AML-193 (cell line): ENCODE measurements at regions not wholly inside any gene's neighbourhood (a gene's known extent, or its start where the extent isn't known, plus 50 kb on each side); places are given as distances from the start of the nearest gene placed in this dataset.

Experiments
- DNase-seq, 2 experiments: peaks; one replicate each; lab custom pipeline; 2025; lab: John Stamatoyannopoulos, UW

DNA sequence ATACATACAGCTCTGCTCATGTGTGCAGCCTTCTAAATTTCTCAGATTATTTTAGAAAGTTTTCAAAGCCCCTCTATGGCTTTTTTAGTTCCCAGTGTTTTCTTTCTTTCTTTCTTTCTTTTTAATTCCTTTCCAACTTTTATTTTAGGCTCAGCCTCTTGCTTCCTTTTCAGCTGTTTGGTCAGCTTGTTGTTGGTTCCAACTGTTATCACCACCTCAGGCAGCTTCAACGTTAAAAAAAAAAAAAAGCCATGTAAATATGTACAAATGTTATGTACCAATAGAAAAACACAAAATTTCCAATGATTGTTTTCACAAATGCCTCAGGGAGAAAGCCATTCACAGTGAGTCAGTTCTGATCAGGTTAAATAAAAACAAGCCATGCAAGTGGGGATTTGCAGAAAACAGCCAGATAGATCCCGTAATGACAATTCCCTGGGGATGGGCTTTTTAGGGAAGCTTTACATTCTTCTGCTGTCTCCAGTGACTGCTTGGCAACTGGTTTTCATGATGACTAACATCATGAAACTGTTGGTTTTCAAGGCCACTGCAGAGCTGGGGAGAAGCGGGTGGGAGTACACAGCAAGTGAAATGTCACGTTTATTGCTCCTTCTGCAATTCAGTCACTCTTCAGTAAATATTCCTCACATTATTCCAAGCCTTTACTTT lies 908.4 kb downstream of the EPHA3 start:
- no peak for DNase-seq

DNA sequence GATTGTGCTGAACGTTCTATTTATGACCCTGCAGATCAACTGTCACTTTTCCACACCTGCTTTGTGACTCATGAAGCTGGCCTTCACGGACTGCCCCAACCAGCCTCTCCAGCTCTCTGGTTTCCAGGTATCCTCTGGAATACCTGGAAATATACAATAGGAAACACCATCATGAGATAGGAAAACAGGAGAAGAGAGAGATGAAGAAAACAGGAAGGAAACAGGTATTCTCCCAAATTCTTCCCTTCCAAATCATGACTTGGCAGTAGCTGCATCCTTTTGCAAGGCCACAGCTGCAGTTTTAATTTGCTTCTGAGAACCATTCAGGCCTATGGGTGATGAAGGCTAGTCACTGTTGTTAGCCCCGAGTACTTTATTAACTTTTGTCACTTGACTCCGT lies 909.1 kb downstream of the EPHA3 start:
- no peak for DNase-seq

DNA sequence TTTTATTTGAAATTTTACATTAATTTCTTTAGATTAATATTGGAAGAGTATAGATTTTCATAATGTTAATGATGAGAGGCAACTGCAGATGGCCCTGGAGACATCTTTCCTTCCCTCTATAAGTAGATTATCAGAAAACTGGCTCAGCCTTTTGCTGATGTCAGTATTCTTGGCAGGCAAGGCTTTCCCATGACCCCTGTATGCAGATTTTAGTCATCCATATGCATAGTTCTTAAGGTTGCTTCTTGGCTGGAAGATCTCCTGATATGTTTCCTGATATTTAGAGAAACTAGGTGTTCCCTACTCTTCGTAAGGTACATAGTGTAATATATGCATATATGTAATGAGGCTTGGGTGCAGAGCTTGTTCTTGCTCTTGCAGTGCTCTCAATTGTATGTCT lies 911.4 kb downstream of the EPHA3 start:
- DNase-seq = no peak

DNA sequence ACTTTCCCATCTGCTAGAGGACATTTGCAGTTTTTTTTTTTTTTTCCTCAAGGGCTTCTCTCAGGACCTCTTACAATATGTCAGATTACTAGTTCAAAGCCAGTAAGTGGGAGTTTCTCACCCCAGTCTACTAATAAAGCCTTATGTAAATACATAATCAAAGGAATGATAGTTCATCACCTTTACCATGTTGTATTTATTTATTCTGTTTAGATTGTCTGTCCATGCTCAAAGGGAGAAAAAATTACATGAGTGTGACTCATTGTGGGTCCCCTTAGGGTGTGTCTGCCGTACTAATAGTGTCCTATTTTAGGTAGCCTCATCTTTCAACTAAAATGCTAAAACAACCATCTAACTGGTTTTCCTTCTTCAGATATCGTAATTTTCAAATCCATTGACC lies 917.6 kb downstream of the EPHA3 start:
- DNase-seq = no peak

DNA sequence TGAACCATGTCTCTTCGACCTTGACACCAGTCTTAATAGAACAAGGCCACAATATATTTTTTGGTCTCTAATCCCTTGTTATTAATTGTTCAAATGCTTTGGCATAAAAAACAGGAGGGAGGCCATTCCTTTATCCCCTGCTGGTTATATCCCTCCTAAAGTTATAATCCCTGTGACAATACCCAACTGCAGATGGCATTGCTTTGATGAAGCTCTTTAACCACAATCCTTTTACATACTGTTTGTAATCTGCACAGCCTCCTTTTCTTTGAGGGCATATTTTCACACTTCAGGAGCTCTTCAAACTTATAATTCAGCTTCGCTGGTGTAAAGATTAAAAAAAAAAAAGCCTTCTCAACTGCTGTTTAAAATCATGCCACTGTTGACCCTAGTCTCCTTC lies 919.0 kb downstream of the EPHA3 start:
- DNase-seq = no peak

DNA sequence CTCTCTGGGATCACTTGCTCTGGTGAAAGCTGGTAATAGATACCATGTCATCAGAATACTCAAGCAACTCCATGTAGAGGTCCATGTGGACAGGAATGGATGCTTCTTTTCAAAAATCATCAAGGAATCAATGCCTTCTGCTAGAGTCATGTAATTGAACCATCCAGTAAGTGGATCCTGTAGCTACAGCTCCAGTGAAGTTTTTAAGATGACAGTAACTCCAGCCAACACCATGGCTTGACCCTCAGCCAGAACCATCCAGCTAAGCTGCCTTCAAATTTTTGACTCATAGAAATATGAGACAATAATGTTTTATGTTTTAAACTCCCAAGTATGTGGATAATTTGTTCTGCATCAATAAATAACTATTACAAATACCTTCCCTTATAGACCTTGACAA lies 923.7 kb downstream of the EPHA3 start:
- no peak for DNase-seq

DNA sequence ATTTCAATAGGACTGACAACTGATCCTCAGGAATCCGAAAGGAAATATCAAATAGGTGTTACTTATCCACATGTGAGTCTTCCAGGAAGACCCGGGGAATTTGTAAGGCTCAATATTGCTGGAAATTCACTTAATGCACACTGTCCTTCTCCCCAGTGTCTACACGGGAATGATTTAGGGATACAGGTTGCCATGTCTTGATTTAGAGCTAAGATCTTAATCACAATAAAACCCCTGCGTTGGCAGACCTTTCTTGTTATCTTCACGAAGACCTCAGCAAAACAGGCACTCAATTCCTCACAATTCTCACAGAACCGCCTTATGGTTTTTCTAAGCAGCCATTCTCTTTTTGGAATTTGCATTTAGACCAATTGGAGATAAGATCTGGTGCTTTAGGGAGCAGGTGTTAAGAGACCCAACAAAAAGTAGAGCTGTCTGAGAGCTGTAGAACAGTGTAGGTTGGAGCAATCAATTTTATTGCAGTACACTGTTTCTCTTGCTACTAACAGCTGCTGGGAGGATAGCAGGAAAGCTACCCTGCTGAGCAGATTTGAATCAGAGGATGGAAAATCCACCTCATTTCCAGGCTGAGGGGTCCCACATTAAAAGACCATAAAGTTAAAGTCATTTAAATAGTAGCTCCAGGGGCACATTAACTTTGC lies 925.7 kb downstream of the EPHA3 start:
- no peak for DNase-seq

DNA sequence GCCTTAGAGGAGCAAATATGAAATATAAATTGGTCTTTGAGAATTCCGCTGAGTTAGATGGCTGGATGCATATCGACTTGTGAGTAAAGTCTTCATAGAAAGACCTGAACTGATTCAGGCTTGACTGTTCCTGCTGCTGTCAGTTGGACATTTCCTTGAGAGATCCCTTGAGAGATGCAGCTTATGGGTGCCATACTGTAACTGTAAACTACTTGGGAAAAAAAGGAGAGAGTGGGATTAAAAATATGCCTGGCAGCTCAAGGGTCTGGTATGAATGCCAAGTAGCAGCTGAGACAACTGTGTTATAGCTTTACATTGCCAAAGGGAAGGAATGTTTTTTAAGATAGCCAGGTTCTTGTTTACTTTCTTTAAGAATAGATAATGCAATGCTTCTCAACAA lies 926.6 kb downstream of the EPHA3 start:
- no peak for DNase-seq

DNA sequence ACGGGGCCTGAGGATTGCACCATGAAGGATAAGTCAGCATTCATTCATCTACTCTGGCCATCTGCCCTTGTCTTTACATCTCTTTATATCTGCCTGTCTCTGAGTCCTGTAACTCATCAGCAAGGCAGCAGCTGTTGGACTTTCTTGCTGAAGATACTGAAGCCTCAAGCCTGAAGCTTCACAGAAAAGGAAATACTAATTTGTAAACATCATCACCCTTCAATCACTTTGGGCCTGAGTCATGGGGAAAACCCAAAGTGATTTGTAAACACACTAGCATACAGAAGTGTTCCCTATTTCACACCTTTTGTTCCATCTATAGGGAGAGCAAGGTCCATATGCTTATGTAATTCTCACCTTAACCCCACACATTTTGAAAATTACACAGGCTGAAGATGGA lies 928.2 kb downstream of the EPHA3 start:
- no peak for DNase-seq

DNA sequence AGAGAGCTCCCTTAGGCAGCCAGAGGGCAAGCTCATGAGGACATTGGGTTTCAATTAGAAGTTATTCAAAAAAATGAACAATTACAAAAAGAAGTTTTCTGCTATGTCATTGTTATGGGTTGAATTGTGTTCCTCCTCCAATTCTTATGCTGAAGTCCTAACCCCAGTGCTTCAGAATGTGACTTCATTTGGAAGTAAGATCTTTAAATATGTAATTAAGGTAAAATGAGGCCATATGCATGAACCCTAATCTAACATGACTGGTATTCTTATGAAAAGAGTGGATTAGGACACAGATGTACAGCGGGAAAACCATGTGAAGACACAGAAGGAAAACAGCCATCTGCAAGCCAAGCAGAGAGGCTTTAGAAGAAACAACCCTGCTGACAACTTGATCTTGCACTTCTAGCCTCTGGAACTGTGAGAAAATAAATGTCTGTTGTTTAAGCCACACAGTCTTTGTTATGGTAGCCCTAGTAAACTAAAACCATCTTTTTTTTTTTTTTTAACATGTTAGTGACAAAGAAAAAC lies 929.6 kb downstream of the EPHA3 start:
- DNase-seq = no peak

DNA sequence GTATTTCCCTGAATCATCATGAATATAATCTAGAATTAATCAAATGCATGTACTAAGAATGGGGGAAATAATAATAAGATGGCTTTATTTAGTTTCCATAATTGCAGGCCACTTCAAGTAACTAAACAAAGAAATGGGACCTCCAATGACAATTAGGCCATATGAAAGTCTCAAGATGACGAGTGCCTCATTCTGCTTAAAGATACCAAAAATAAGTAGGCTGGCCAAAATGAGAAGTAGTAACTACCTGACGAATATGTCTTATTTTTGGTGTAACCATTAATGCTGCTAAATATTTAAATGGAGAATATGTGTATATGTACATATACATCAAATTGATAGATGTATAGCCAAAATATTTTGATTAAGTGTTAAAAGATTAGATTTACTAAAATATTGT lies 932.6 kb downstream of the EPHA3 start:
- no peak for DNase-seq

DNA sequence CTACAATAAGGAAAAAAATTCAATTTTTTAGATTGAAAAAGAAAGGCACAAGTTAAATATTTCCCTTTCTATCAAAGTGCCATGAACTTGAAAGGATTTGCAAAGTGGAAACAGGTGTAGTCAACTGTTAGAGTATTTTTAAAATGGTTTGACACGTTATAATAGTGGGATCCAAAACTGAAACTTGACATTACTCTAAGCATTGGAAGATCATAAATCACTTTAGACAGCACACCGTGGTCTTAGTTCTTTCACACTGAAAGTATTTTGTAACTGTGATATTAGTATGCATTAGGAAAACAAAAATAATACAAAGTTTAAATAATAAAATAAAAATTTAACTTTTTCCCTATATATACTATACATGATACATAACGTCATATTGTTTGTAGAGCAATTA lies 933.1 kb downstream of the EPHA3 start:
- DNase-seq = no peak

DNA sequence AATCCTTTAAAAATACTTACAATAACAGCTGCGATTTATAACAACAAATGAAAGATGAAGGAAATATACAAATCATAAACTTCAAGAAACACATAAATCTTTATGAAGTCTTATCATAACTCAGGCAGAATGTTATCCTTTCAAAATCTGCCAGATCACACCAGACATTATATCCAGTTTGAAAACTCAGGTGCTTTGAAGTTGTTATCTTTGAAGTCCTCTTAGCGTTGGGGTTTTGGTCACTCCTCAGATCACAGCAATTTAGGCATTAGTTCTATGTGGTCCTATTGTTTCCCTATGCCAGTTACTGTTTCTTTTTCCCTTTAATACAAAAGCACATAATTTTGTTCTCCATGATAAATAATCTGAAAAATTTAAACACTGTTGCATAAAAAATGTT lies 934.6 kb downstream of the EPHA3 start:
- no peak for DNase-seq

DNA sequence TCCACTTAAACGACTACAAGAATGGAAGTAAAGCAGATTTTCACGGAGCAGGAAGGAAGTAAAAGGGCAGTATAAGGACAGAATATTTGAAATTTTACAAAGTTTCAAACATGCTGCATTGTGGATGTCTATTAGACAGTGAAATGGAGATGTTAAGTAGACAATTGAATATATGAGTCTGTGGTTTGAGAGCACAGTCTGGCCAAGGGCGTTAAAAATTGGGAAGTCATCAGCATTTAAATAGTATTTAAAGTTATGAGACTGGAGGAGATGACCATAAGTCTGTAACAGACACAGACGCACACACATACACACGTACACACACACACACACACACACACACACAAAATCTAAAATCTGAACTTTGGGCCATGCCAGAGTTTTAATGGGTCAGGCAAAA lies 935.9 kb downstream of the EPHA3 start:
- no peak for DNase-seq

DNA sequence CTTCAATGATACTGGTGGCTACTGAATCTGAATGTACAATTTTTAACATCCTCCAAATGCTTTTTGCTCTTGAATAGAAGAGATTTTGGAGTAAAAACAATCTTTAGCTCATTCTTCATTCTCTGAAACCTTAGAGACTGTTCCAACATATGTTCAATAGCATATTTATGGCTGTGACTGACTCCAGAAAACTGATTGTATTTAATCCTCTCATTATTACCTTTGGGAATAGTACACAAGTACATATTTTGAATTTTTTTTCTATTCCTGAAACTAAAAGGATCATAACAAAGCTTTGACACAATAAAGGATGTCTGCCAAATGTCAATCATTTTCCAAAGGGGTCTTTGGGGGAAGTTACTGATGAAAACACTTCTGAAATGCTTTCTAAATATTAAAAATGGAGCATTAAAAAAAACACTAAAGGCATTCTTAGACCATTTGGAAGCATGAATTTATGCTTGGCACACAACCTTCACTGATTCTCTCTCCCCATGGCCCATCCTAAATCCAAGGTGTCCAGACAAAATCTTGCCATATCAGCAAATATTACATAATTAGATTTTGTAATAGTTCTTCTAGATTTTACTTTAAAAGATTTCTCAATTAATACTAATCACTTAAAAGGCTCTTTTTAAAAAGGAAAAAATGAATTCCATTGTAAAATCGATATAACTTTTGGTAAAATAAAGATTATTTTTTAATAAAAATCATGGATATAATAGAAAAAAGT lies 936.8 kb downstream of the EPHA3 start:
- DNase-seq = no peak

DNA sequence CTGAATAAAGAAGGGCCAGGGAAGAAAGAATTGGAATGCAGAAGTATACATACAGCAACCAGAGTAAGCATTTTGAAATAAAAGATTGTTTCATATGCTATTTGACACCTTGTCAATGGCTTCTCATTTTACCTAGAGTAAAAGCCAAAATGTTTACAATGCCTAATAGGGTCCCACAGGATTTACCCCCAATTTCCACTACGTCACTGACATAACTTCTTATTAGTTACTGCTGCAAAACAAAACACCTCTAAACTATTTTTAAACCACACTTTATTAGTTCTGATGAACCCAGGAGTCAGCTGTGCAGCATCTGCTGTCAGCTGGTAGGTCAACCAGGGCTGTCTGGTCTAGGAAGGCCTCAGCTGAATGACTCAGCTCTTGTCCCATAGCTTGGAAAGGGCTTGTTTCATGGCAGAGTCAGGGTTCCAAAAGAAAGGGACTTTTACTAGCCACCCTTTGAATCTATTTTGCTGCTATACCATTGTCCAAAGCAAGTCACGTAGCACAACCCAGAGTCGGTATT lies 945.1 kb downstream of the EPHA3 start:
- DNase-seq = no peak

DNA sequence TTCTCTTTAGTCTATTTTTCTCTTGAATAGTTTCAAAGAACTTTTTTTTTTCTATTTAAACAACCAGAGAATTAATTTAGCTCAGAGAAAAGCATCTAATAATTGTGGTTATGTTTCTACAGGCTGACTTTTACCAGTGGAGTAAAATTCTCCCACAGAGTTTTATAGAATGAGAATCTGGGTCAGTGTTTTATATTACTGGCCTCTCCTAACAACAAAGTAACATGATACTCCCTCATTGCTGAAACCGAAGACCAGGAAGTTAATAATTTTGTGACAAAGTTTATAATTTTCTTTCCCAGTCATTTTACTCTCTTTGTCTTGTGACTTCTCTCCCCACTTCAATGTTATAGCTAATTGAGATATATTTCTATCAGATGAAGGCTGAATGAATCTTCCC lies 946.9 kb downstream of the EPHA3 start:
- no peak for DNase-seq

DNA sequence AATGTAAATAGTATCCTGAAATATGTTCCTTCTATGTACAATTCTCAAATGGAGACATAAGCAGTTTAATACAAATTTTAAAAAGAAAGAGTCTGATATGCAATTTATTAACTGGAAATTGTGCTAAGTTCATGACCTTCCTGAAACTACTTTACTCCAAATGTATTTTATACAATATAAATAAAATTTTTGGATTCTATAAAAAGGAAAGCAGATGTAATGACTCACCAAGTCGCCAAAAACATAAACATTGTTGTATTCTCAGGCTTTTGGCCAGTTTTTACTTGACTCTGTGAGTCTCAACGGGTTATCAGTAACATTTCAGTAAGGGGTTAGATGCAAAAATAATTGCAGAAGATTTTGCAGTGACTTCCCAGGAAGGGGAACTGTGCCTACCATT lies 948.2 kb downstream of the EPHA3 start:
- DNase-seq = no peak

DNA sequence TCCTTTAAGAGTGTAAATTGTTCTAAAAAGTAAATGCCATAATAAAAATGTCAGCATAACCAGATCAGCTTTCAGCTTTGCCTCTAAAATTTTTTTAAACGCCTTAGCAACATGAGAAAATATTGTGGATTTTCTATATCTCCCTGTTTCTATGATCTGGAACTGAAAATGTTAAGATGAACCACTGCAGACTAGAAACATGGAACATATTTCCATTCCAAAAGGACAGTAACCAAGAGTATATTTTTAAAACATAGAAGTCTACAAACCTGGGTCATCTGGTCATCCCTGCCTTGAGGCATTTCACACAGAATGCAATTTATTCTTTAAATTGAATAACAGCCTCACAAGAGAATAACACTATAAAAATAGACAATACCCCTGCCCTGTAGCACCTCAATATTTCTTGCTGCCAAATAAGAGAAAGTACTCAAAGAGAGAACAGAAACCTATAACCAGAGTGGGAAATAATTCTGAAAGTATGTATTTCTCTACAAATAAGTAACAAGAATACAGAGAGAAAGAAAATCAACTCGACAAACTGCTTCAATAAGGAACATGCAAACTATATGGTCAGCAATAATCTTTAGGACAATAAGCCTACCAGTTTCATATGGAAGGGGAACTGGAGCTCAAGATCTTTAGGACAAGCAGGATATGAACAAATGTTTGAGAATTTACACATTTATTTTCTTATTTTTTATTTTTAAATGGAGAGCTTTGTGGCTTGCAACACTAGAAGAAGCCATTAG lies 949.0 kb downstream of the EPHA3 start:
- no peak for DNase-seq

DNA sequence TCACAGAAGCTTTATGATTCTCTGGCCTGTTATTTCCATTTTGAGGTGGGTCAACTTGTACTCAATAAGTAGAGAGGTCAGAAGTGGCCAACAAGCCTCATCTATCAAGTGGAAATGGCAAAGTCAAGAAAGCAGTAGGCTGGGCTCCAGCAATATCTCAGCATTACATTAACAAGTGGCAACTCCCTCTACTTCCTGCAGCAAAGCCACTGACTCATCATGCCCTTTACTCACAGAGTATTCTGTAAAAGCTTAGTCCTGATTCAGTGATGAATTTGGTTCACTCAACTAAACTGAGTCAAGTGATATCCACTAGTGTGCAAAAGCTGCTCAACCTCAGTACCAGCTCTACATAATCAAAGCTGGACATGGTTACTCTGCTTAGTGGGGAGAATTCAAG lies 954.6 kb downstream of the EPHA3 start:
- DNase-seq = peak; percentile 29 to 34

DNA sequence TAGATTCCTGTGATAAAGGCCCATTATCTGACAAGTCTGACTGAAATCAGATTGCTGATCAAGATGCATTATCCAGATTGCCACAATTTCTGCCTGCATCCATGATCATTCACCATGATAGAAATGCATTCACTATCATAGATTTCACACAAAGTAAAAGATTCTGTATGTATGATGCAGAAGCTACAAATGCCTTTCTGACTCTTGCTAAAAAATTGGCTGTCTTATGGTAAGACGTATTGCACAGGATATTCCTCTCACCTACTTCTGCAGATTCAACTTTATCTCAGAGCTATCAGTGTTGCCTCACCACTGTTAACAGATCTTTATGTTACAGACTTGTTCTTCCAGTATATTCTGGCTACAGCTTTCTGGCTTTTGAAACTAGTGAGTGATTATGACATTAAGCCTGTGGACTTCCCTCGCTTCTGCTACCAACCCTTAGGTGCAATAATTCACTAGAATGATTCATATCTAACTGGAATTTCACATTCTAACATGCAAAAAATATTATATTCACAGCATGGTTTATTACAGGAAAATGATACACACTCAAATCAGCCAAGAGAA lies 955.3 kb downstream of the EPHA3 start:
- peak; percentile 81 to 88 for DNase-seq

DNA sequence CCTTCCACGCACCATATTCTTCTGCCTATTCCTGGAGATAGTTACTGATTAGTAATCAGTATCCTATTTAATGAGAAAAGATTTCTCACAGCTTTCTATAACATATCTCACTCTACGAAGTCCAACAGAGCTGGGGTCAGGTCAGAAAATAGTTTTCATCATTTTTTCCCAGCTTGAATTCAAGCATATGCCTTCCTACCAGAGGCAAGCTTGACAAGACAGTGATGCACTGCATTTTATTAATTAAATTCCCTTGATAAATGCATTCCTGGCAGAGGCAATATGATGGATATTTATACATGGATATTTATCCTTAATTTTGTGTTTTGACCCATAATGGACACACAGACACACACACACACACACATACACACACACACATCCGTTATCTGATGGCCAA lies 961.4 kb downstream of the EPHA3 start:
- no peak for DNase-seq
